ENCODE measurements at regions not wholly inside any gene's neighbourhood (a gene's known extent, or its start where the extent isn't known, plus 50 kb on each side); places are given as distances from the start of the nearest gene placed in this dataset.
"Not testable (repeated sequence)": the region's sequence is repeated elsewhere in the genome, so short reads cannot be mapped to it uniquely, and the experiment has no call there.

DNA sequence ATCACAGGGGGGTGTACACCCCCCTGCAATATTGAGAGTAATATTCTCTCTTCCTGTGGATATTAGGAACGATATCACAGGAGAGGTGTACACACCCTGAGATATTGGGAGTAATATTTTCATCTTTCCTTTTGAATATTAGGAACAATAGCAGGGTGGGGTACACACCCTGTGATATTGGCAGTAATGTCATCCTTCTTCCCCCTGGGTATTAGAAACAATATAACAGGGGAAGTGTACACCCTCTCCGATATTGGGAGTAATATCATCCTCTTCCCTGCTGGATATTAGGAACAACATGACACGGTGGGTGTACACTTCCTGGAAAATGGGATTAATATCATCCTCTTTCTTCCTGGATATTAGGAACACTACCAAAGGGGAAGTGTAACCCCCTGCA is 57.8 kb upstream of the CEACAM21 start:
- Histone ChIP-seq H3K4me1 (ENCODE audit: control insufficient read depth in 5 of 5, insufficient read depth in 5 of 5, low read length in 5 of 5) (peaks cover 0 to 2% (median 0%) of the 10 kb centered on the region in 5 donors), H3K4me3 (no peak overlapping the region), H3K27me3 (ENCODE audit: control insufficient read depth in 3 of 3, insufficient read depth in 3 of 3, low read length in 2 of 3) (peaks cover 0 to 65% (median 61%) of the 10 kb centered on the region in 3 donors), H3K9me3 (ENCODE audit: control insufficient read depth in 4 of 4, insufficient read depth in 3 of 4, low read length in 3 of 4) (no peaks in the 10 kb centered on the region), H3K9ac (ENCODE audit: insufficient read depth in 1 of 2, low read length in 2 of 2) (no peak overlapping the region), H3K36me3 (ENCODE audit: control insufficient read depth in 4 of 4, insufficient read depth in 4 of 4, low read length in 4 of 4) (no peaks in the 10 kb centered on the region), H3K27ac (ENCODE audit: low read depth in 1 of 2, low read length in 1 of 2) (no peak overlapping the region)
- TF ChIP-seq, protein P1, sequence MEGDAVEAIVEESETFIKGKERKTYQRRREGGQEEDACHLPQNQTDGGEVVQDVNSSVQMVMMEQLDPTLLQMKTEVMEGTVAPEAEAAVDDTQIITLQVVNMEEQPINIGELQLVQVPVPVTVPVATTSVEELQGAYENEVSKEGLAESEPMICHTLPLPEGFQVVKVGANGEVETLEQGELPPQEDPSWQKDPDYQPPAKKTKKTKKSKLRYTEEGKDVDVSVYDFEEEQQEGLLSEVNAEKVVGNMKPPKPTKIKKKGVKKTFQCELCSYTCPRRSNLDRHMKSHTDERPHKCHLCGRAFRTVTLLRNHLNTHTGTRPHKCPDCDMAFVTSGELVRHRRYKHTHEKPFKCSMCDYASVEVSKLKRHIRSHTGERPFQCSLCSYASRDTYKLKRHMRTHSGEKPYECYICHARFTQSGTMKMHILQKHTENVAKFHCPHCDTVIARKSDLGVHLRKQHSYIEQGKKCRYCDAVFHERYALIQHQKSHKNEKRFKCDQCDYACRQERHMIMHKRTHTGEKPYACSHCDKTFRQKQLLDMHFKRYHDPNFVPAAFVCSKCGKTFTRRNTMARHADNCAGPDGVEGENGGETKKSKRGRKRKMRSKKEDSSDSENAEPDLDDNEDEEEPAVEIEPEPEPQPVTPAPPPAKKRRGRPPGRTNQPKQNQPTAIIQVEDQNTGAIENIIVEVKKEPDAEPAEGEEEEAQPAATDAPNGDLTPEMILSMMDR (IDR thresholded peaks at IDR 0.05; ENCODE audit: control extremely low read depth, extremely low read depth): no peak
- no peak for ATAC-seq (ENCODE audit: insufficient read depth, low FRiP score)
- DNase-seq: no peak
- WGBS, 2 donors: 67 to 75% methylated on average over 3 of the region's 3 CpGs

DNA sequence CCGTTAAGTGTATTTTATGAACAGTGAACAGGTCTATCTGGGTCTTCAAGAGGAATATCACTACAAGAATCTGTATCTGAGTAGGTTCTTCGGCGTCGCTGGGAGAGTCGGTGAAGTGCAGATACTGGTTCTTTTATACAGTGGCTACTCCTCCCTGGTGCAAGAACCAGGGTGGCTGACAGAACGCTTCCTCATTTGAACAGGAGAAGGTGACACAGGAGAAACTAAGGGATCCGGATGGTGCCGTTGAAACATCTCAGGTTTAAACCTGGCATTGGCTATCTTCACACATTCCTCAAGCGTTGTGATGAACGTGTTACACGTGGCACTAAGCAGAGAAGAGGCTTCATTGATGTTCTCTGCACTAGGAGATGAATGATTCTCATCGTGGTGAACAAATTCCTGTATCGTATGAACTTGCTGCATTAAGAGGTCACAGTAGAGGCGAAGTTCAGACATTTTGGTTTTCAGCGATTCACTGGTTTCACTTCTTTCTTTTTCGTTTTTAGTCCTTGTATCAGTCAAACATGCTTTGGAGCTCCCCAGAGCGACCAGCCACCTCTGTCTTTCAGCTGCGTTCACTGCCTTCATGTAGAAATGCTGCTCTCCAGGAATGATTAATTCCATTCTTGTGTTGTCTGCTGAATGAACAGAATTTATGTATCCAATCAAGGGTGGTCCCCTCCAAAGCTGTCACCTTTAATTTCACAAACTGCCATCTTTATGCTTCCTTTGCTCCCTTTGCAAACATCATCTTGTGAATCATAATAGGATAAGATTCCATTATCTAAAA is 54.6 kb upstream of the CEACAM21 start:
- not testable (repeated sequence) for H3K4me3 ChIP-seq; H3K27ac ChIP-seq (ENCODE audit: low read depth in 1 of 2, low read length in 1 of 2); H3K9me3 ChIP-seq (ENCODE audit: control insufficient read depth in 4 of 4, insufficient read depth in 3 of 4, low read length in 3 of 4); H3K9ac ChIP-seq (ENCODE audit: insufficient read depth in 1 of 2, low read length in 2 of 2); H3K4me1 ChIP-seq (ENCODE audit: control insufficient read depth in 5 of 5, insufficient read depth in 5 of 5, low read length in 5 of 5); H3K36me3 ChIP-seq (ENCODE audit: control insufficient read depth in 4 of 4, insufficient read depth in 4 of 4, low read length in 4 of 4); ATAC-seq (ENCODE audit: insufficient read depth, low FRiP score); DNase-seq
- 43 to 44% methylated on average over 18 of the region's 18 CpGs for WGBS, 2 donors
- H3K27me3 ChIP-seq (ENCODE audit: control insufficient read depth in 3 of 3, insufficient read depth in 3 of 3, low read length in 2 of 3): peaks cover 0 to 78% (median 77%) of the 10 kb centered on the region in 3 donors

DNA sequence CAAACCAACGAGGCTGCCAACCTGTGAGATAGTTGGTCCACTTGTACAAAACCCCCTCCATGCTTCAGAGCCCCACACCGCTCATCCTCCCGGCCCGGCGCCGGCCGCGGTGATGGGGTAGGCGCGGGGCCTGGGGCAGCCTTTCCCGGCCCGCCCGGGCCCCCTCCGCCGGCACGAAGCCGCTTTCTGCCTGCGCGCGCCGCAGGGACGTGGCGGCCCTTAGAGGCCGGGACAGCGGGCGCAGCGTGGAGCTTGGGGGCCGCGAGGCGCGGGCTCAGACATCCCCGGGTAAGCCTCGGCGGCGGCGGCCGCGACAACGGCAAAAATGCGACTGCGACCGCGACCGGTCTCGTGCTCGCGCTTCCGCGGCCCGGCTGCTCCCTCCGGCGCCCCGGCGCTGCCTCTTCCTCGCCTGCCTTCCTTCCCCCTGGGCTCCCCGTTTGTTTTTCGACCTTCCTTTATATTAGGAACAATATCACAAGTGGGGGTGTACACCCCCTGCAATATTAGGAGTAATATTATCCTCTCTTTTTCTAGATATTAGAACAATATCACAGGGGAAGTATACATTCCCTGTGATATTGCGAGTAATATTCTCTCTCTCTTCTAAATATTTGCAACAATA is 53.9 kb upstream of the CEACAM21 start:
- WGBS, 2 donors: 1 to 3% methylated on average over 48 to 58 of the region's 58 CpGs
- DNase-seq (peak in 2 of 3 donors; percentile 27 to 38), ATAC-seq (ENCODE audit: insufficient read depth, low FRiP score) (peak; percentile 34)
- Histone ChIP-seq H3K4me3 (no peak overlapping the region), H3K27me3 (ENCODE audit: control insufficient read depth in 3 of 3, insufficient read depth in 3 of 3, low read length in 2 of 3) (peaks cover 0 to 75% (median 73%) of the 10 kb centered on the region in 3 donors), H3K9me3 (ENCODE audit: control insufficient read depth in 4 of 4, insufficient read depth in 3 of 4, low read length in 3 of 4) (no peaks in the 10 kb centered on the region), H3K27ac (ENCODE audit: low read depth in 1 of 2, low read length in 1 of 2) (peak overlapping the region; percentile 20 to 41), H3K4me1 (ENCODE audit: control insufficient read depth in 5 of 5, insufficient read depth in 5 of 5, low read length in 5 of 5) (peaks cover 0 to 2% (median 0%) of the 10 kb centered on the region in 5 donors), H3K9ac (ENCODE audit: insufficient read depth in 1 of 2, low read length in 2 of 2) (no peak overlapping the region), H3K36me3 (ENCODE audit: control insufficient read depth in 4 of 4, insufficient read depth in 4 of 4, low read length in 4 of 4) (no peaks in the 10 kb centered on the region)
- TF ChIP-seq, protein P1 (IDR thresholded peaks at IDR 0.05; ENCODE audit: control extremely low read depth, extremely low read depth): no peak

DNA sequence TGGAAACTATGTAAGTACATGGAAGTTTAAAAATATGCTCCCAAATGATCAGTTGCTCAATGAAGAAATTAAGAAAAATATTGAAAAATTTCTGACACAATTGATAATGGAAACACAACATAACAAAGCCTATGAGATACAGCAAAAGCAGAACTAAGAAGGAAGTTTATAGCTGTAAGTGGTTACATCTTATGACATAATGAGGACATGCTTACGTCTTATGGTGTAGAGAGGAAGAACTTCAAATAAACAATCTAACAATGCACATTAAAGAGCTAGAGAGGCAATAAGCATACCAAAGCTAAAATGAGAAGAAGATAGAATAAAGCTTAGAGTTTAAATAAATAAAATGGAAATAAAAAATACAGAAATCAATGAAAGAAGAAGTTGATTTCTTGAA is 50.0 kb upstream of the CEACAM21 start:
- Histone ChIP-seq H3K9ac (ENCODE audit: insufficient read depth in 1 of 2, low read length in 2 of 2) (no peak overlapping the region), H3K4me3 (no peak overlapping the region), H3K4me1 (ENCODE audit: control insufficient read depth in 5 of 5, insufficient read depth in 5 of 5, low read length in 5 of 5) (peaks cover 0 to 3% (median 0%) of the 10 kb centered on the region in 5 donors), H3K36me3 (ENCODE audit: control insufficient read depth in 4 of 4, insufficient read depth in 4 of 4, low read length in 4 of 4) (no peaks in the 10 kb centered on the region), H3K27ac (ENCODE audit: low read depth in 1 of 2, low read length in 1 of 2) (no peak overlapping the region), H3K9me3 (ENCODE audit: control insufficient read depth in 4 of 4, insufficient read depth in 3 of 4, low read length in 3 of 4) (peaks cover 0 to 7% (median 2%) of the 10 kb centered on the region in 4 donors), H3K27me3 (ENCODE audit: control insufficient read depth in 3 of 3, insufficient read depth in 3 of 3, low read length in 2 of 3) (peaks cover 0 to 44% (median 43%) of the 10 kb centered on the region in 3 donors)
- 15 to 27% methylated on average over 1 of the region's 1 CpG for WGBS, 2 donors
- DNase-seq (no peak), ATAC-seq (ENCODE audit: insufficient read depth, low FRiP score) (no peak)
- TF ChIP-seq, protein P1 (IDR thresholded peaks at IDR 0.05; ENCODE audit: control extremely low read depth, extremely low read depth): no peak

Measured in lung (tissue), 11 donors.